DMS 273 (cell line): ENCODE measurements at regions not wholly inside any gene's neighbourhood (a gene's known extent, or its start where the extent isn't known, plus 50 kb on each side); places are given as distances from the start of the nearest gene placed in this dataset.

Experiments used
- DNase-seq: peaks from one replicate; lab custom pipeline; 2025; ENCODE audit not compliant: unreplicated experiment; lab: John Stamatoyannopoulos, UW

- DNase-seq, result no peak
Observed at GRCh38 chr1:82724246-82724645, 923.5 kb downstream of the ADGRL2 start.

GRCh38 chr1:82722608-82723007, 921.9 kb downstream of the ADGRL2 start:
- no peak for DNase-seq

GRCh38 chr1:82721702-82722101, 921.0 kb downstream of the ADGRL2 start:
- DNase-seq, result no peak

- no peak for DNase-seq
Observed at GRCh38 chr1:82718719-82719419, 918.1 kb downstream of the ADGRL2 start.

DNA sequence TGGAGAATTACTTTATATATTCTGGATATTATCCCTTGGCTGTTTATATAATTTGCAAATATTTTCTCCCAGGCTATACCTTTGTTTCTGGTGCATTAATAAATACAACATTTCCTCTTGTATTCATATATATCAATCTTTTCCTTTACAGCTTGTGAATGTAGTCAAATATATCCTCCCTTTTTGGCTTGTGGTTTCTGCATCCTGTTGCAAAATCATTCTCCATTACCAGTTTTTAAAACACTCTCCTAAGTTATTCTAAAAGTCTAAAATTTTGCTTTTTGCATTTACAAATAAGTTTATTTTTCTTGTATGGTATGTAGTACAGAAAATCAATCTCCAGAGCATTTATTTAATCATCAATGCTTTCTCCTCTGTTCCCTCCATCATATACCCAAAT, 909.4 kb downstream of the ADGRL2 start:
- DNase-seq, result no peak

DNA sequence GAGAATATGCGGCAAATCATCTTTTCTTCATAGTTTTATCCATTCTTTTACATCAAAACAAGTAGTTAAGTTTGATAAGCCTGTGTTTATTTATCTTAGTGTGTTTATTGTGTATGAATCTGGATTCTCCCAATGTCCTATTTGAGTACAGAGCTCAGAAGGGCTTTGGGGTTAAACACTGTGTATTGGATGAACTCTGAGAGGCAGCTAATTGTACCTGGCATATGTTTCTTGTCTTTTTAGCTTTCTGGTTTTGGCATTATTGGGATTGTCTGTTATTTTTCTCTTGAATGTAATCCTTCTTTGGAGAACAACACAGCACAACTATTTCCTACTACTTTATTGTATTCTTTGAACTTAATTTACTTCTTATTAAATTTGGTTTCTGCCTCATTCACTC, 906.9 kb downstream of the ADGRL2 start:
- no peak for DNase-seq

- DNase-seq, result no peak
Observed at GRCh38 chr1:82706741-82707140, 906.0 kb downstream of the ADGRL2 start.

GRCh38 chr1:82704966-82705365, 904.2 kb downstream of the ADGRL2 start:
- no peak for DNase-seq

GRCh38 chr1:82704393-82704792, 903.7 kb downstream of the ADGRL2 start:
- no peak for DNase-seq

GRCh38 chr1:82703951-82704350, 903.2 kb downstream of the ADGRL2 start:
- no peak for DNase-seq

DNA sequence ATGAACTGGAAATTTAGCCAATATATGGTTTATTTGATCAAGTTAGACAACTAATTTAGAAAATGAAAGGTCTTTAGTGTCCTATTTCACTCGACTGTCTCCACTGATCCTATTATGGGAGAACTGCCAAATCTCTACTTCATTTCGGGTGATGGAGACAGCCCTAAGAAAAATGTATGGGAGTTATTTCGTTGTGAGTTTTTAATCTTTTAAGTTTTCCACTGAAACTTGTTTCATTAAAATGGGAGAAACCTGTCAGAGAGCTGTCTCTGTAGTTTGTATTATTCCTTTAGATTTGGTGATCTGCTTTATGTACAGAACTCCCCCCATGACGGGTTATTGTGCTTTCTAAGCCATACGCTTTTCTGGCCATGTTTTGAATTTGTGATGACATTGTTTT, 899.7 kb downstream of the ADGRL2 start:
- no peak for DNase-seq

DNA sequence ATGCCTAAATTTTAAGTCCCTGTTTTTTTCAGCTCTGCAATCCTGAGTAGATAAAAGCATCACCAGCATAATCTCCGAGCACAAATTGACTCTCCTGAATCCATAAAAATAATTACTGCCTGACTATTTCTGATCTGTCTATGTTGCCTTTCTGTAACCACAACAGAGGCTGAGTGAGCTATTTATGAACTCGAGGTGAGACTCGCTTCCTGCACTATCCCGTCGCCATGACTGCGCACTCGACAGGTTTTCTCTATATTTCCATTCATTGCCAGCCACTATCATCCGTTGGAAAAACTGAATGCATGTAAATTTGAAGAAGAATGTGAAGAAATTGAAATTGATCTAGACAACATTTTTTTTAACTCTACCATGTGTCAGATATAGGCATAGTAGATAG, 897.2 kb downstream of the ADGRL2 start:
- no peak for DNase-seq

GRCh38 chr1:82695443-82695842, 894.7 kb downstream of the ADGRL2 start:
- DNase-seq, result no peak

GRCh38 chr1:82690411-82690810, 889.7 kb downstream of the ADGRL2 start:
- DNase-seq, result no peak

DNA sequence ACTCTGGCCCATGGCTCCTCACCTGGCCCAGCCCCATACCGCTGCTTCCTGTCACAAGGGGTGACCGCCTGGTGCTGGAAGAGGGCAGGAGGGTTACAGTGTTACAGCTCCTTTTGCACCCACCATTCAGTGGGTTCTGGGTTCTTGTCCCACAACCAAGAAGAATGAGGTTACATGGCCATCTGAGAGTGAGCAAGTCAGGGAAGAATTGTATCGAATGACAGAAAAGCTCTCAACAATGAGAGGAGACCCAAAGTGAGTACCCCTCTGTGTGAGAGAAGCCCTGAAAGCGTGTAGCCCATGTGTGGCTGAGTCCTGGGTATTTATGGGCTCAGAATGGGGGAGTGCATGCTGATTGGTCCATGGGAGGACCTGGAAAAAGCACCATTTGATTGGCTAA, 888.5 kb downstream of the ADGRL2 start:
- no peak for DNase-seq

DNA sequence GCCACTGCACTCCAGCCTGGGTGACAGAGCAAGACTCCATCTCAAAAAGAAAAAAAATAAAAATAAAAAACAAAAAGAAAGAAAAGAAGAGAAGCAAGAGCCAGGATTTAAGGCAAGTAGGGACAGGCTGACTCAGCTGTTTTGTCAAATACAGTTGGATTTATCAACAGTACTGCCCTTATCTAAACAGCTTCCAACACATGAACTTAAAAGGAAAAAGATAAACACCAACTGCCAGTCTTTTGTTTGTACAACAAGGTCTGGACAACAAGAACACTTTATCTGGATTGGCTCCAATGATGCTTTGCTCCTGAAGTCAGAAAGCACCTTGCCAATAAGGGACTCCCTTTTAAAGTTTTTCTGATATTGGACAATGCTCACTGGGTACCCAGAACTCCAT, 886.0 kb downstream of the ADGRL2 start:
- DNase-seq, result no peak

DNA sequence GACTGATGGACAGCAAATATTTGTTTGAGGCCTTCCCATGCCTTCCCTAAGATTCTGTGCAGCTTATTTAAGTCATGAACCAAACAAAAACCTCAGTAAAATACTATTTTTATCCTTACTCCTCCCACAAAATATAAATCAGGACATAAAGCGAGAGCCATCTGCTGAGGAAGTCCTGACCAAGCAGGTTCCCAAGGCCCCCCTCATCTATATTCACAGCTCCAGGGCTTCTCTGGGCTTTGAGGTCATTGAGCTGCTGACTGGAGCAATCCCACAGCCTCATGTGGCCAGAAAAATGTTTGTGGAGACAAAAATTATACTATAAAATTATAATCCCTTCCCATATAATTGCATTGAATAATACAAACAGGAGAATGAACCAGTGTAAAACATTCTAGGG, 846.2 kb downstream of the ADGRL2 start:
- no peak for DNase-seq

- no peak for DNase-seq
Observed at GRCh38 chr1:82646336-82646735, 845.6 kb downstream of the ADGRL2 start.

DNA sequence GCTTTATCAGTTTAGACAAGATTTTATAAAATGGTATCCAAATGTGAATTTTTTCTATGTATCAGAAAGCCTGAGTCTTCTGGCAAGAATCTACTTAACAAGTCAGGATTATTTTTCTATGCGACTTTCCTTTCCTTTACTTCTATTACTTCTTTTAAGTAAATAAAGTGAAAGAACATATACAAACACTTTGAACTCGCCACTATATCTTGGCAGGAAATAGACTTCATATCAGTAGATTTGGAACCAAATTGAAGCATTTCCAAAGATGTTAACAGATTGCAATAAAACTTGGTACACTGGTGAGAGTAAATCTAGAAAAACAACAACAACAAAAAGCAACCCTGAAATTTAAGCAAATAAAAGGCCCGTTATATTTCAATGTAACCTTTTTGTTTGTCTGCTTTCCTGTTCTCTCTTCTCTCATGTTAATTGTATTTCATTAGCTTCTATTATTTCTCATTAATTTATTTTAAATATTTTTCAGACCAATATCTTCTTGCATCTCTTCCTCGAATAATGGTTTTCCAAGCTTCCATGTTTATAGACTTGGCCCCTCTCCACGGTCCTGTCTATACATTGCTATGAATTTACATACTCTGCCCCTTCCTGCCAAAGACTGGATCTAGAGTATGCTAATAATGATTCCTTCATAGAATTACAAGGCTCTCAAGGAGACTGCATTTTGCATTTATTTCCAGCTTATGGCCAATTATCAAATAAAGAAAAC, 843.6 kb downstream of the ADGRL2 start:
- no peak for DNase-seq

DNA sequence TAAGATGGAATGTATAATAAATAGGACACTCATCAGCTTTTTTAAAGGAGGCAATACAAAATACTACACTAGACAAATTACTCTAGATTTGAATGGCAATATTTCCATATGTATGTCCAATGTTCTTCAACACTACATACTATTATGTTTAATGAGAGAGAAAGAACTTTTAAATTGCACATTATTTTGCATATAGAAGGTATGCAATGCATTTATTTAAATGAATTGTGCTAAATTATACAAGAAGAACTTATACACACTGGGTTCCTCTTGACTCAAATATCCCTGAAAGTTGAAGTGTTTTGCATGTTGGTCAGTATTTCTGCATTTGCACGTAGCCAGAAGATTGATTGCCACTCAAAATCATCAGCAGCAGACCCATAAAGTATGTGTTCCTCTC, 839.6 kb downstream of the ADGRL2 start:
- DNase-seq, result no peak

GRCh38 chr1:82634266-82634665, 833.5 kb downstream of the ADGRL2 start:
- DNase-seq, result no peak

DNA sequence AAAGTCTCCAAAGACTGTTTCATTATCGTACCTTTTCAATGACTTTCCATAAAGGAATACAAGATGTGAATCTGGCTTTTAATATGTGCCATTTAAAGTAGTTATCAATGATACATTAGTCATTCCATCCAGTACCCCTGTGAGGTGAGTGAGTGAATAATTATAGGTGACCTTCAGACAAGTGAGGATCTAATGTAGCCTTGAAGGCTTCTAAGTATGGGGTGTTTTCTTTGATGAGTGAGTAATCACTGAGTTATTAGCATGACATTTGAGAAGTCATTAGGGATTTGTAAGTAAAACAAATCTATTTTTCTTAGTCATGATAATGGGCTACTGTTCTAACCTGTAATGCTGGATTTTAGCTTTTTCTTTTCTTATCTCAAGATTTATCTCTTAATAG, 831.4 kb downstream of the ADGRL2 start:
- DNase-seq, result no peak

GRCh38 chr1:82628887-82629286, 828.2 kb downstream of the ADGRL2 start:
- DNase-seq, result no peak
